GM23338 (cell line): ENCODE measurements at regions not wholly inside any gene's neighbourhood (a gene's known extent, or its start where the extent isn't known, plus 50 kb on each side); places are given as distances from the start of the nearest gene placed in this dataset.

Experiments used
- ATAC-seq: fragments of 200-7000 bp; cut with Tn5 transposase; 3 replicates; pipeline ENCODE4 v1.9.1; 2020
- DNase-seq: peaks from one replicate; pipeline ENCODE4 v3.0.0-alpha.2; 2015; ENCODE audit warnings: low spot score
- H2AFZ ChIP-seq: fragments of 200-600 bp; sonication (generic); 2 replicates; pipeline ENCODE4 v1.8.0; 2016; ENCODE audit warnings: antibody characterized with exemption, mild to moderate bottlenecking, moderate library complexity
- H3F3A ChIP-seq: fragments of 200-600 bp; sonication (generic); replicated peaks from 2 replicates; pipeline ENCODE4 v1.8.0; 2017; ENCODE audit warnings: antibody characterized with exemption, mixed run types, low read depth
- H3K27ac ChIP-seq: fragments of 200-600 bp; sonication (generic); 2 replicates; pipeline ENCODE4 v1.6.1; 2016; ENCODE audit warnings: low read depth
- H3K27me3 ChIP-seq: fragments of 200-600 bp; sonication (generic); 2 replicates; pipeline ENCODE4 v1.8.0; 2016; ENCODE audit warnings: mild to moderate bottlenecking, mixed run types, moderate library complexity; ENCODE audit not compliant: insufficient read depth
- H3K36me3 ChIP-seq: fragments of 200-600 bp; sonication (generic); 2 replicates; pipeline ENCODE4 v1.8.0; 2016; ENCODE audit warnings: mild to moderate bottlenecking; ENCODE audit not compliant: insufficient read depth
- H3K4me1 ChIP-seq: fragments of 200-600 bp; sonication (generic); 2 replicates; pipeline ENCODE4 v1.8.0; 2016; ENCODE audit warnings: mild to moderate bottlenecking, moderate library complexity; ENCODE audit not compliant: insufficient read depth
- H3K4me2 ChIP-seq: fragments of 200-600 bp; sonication (generic); 2 replicates; pipeline ENCODE4 v1.7.1; 2017; ENCODE audit warnings: mixed run types
- H3K4me3 ChIP-seq: fragments of 200-600 bp; sonication (generic); 2 replicates; pipeline ENCODE4 v1.6.1; 2016; ENCODE audit warnings: mixed run types
- H3K79me2 ChIP-seq: fragments of 200-600 bp; sonication (generic); replicated peaks from 2 replicates; pipeline ENCODE4 v1.8.0; 2017; ENCODE audit warnings: mild to moderate bottlenecking; ENCODE audit not compliant: insufficient read depth
- H3K9me2 ChIP-seq: fragments of 200-600 bp; sonication (generic); 2 replicates; pipeline ENCODE4 v1.8.0; 2017; ENCODE audit not compliant: insufficient read depth
- H4K20me1 ChIP-seq: fragments of 200-600 bp; sonication (generic); replicated peaks from 2 replicates; pipeline ENCODE4 v1.8.0; 2017; ENCODE audit warnings: mild to moderate bottlenecking; ENCODE audit not compliant: insufficient read depth
- H3K27ac Mint-ChIP-seq: 2 replicates; pipeline ENCODE4 v1.8.0; 2020; ENCODE audit warnings: inconsistent platforms, mild to moderate bottlenecking, moderate library complexity, mixed read lengths
- H3K27me3 Mint-ChIP-seq: 3 replicates; pipeline ENCODE4 v1.8.0; 2022; ENCODE audit warnings: low read depth, mild to moderate bottlenecking, moderate library complexity, mixed read lengths, inconsistent platforms; ENCODE audit not compliant: insufficient read depth, poor library complexity
- H3K36me3 Mint-ChIP-seq: 3 replicates; pipeline ENCODE4 v1.8.0; 2021; ENCODE audit warnings: low read depth, mild to moderate bottlenecking, inconsistent platforms, moderate library complexity, mixed read lengths
- H3K4me1 Mint-ChIP-seq: 3 replicates; pipeline ENCODE4 v1.8.0; 2020; ENCODE audit warnings: mild to moderate bottlenecking, inconsistent platforms, mixed read lengths
- H3K4me3 Mint-ChIP-seq: 3 replicates; pipeline ENCODE4 v1.8.0; 2021; ENCODE audit warnings: moderate library complexity, mild to moderate bottlenecking, inconsistent platforms, mixed read lengths
- H3K9me3 Mint-ChIP-seq: 3 replicates; pipeline ENCODE4 v1.8.0; 2020; ENCODE audit warnings: moderate library complexity, mild to moderate bottlenecking, inconsistent platforms, mixed read lengths
- CREB1 ChIP-seq: fragments of 250-450 bp; sonication (Bioruptor Pico); IDR thresholded peaks from 2 replicates; pipeline ENCODE4 v1.5.0; 2020; ENCODE audit warnings: low read depth, mild to moderate bottlenecking, moderate library complexity
- EZH2 ChIP-seq: fragments of 200-600 bp; sonication (generic); IDR thresholded peaks from one replicate; pipeline ENCODE4 v1.8.0; 2017; ENCODE audit warnings: antibody characterized with exemption, mild to moderate bottlenecking, low read depth; ENCODE audit not compliant: unreplicated experiment
- EZH2phosphoT487 ChIP-seq: fragments of 200-600 bp; sonication (generic); IDR thresholded peaks from one replicate; pipeline ENCODE4 v1.8.1; 2018; ENCODE audit warnings: antibody characterized with exemption; ENCODE audit not compliant: unreplicated experiment
- JUNB ChIP-seq: IDR thresholded peaks from one replicate; pipeline ENCODE4 v1.6.1; 2016; ENCODE audit warnings: antibody characterized with exemption; ENCODE audit not compliant: unreplicated experiment
- NANOG ChIP-seq: IDR thresholded peaks from 2 replicates; pipeline ENCODE4 v1.6.1; 2016; ENCODE audit warnings: antibody characterized with exemption, borderline replicate concordance
- POLR2AphosphoS5 ChIP-seq: IDR thresholded peaks from 2 replicates; pipeline ENCODE4 v1.6.1; 2016; ENCODE audit warnings: antibody characterized with exemption, low read depth
- STAT1 ChIP-seq: IDR thresholded peaks from one replicate; pipeline ENCODE4 v1.6.1; 2016; ENCODE audit warnings: antibody characterized with exemption; ENCODE audit not compliant: unreplicated experiment
- ZNF114 ChIP-seq: fragments of 250-450 bp; sonication (Bioruptor Pico); IDR thresholded peaks from 2 replicates; pipeline ENCODE4 v1.5.0; 2020; ENCODE audit warnings: mild to moderate bottlenecking, moderate library complexity
- ZNF331 ChIP-seq: fragments of 250-450 bp; sonication (Bioruptor Pico); IDR thresholded peaks from 2 replicates; pipeline ENCODE4 v1.5.0; 2020; ENCODE audit warnings: low read depth, mild to moderate bottlenecking, moderate library complexity
- ZNF462 ChIP-seq: fragments of 250-450 bp; sonication (Bioruptor Pico); IDR thresholded peaks from 2 replicates; pipeline ENCODE4 v1.5.0; 2020; ENCODE audit warnings: mild to moderate bottlenecking, moderate library complexity
- TF ChIP-seq, protein P1 (sequence below), 2 experiments: fragments of 200-600 bp in 1 of 2; sonication (generic) in 1 of 2; conservative IDR thresholded peaks; 2 replicates each; pipeline versions ENCODE4 v1.5.1 to v1.6.1; 2016 to 2017; ENCODE audit warnings: antibody characterized with exemption in 2 of 2, low read depth in 2 of 2, mild to moderate bottlenecking in 2 of 2, moderate library complexity in 1 of 2
- TF ChIP-seq, protein P2 (sequence below): IDR thresholded peaks from 2 replicates; pipeline ENCODE4 v1.6.1; 2016; ENCODE audit warnings: antibody characterized with exemption

DNA sequence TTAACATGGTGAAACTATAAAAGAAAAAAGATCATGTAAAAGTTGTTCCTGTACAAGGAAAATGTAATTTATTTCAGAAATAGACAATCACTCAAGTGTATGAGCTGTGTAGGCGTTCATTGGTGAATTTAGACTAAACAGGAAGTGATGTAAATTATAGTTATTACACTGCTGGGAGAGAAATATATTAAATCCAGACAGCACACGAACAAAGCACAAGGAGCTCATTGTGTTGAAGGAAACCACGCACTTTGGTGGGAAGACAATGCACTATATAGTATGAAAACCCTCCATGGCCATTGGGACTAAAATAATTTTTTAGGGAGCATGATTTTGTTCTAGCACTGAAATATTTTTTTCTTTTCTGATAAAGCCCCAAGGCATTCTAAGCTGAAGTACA, 450.5 kb downstream of the KLF12 start:
- no peak overlapping the region for H3K4me3 ChIP-seq
- Mint-ChIP-seq H3K27me3 (no peaks in the 10 kb centered on the region), H3K36me3 (no peaks in the 10 kb centered on the region), H3K4me3 (no peak overlapping the region), H3K27ac (no peak overlapping the region; the same call in 1 of the 2 replicates), H3K4me1 (peaks cover 9% of the 10 kb centered on the region; the same call in 2 of the 3 replicates), H3K9me3 (no peaks in the 10 kb centered on the region)
- H3K79me2 ChIP-seq, result no peaks in the 10 kb centered on the region
- no peaks in the 10 kb centered on the region for H3K27me3 ChIP-seq
- no peaks in the 10 kb centered on the region for H3K36me3 ChIP-seq
- no peak overlapping the region for H3K4me2 ChIP-seq
- ATAC-seq (no peak), DNase-seq (no peak)
- H2AFZ ChIP-seq, result no peak overlapping the region
- H3K9me2 ChIP-seq, result no peaks in the 10 kb centered on the region
- H3K4me1 ChIP-seq, result peaks cover 6% of the 10 kb centered on the region; the same call in 1 of the 2 replicates
- no peaks in the 10 kb centered on the region for H4K20me1 ChIP-seq
- no peak overlapping the region for H3K27ac ChIP-seq
- H3F3A ChIP-seq, result no peaks in the 10 kb centered on the region
- no peak for TF ChIP-seq POLR2AphosphoS5

- peaks cover 16% of the 10 kb centered on the region for H3K4me1 ChIP-seq
- H4K20me1 ChIP-seq, result no peaks in the 10 kb centered on the region
- Mint-ChIP-seq H3K27ac (no peak overlapping the region), H3K4me1 (peaks cover 16% of the 10 kb centered on the region; the same call in 2 of the 3 replicates), H3K9me3 (no peaks in the 10 kb centered on the region), H3K27me3 (no peaks in the 10 kb centered on the region), H3K4me3 (no peak overlapping the region), H3K36me3 (no peaks in the 10 kb centered on the region)
- no peaks in the 10 kb centered on the region for H3K9me2 ChIP-seq
- no peaks in the 10 kb centered on the region for H3K36me3 ChIP-seq
- ATAC-seq (no peak), DNase-seq (no peak)
- no peak overlapping the region for H3K4me2 ChIP-seq
- no peak overlapping the region for H3K4me3 ChIP-seq
- no peaks in the 10 kb centered on the region for H3F3A ChIP-seq
- H3K27me3 ChIP-seq, result no peaks in the 10 kb centered on the region
- H3K27ac ChIP-seq, result no peak overlapping the region
- H3K79me2 ChIP-seq, result no peaks in the 10 kb centered on the region
- H2AFZ ChIP-seq, result no peak overlapping the region
- no peak for TF ChIP-seq EZH2phosphoT487
- no peak for TF ChIP-seq STAT1
- TF ChIP-seq EZH2, result no peak
- TF ChIP-seq, protein P1, sequence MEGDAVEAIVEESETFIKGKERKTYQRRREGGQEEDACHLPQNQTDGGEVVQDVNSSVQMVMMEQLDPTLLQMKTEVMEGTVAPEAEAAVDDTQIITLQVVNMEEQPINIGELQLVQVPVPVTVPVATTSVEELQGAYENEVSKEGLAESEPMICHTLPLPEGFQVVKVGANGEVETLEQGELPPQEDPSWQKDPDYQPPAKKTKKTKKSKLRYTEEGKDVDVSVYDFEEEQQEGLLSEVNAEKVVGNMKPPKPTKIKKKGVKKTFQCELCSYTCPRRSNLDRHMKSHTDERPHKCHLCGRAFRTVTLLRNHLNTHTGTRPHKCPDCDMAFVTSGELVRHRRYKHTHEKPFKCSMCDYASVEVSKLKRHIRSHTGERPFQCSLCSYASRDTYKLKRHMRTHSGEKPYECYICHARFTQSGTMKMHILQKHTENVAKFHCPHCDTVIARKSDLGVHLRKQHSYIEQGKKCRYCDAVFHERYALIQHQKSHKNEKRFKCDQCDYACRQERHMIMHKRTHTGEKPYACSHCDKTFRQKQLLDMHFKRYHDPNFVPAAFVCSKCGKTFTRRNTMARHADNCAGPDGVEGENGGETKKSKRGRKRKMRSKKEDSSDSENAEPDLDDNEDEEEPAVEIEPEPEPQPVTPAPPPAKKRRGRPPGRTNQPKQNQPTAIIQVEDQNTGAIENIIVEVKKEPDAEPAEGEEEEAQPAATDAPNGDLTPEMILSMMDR (conservative IDR thresholded peaks at IDR 0.05; ENCODE audit: low read depth in 2 of 2), result no peak
- no peak for TF ChIP-seq POLR2AphosphoS5
- TF ChIP-seq JUNB, result no peak
- TF ChIP-seq ZNF331, result no peak
- no peak for TF ChIP-seq CREB1
- TF ChIP-seq ZNF114 (CRISPR knock-in tag), result no peak
- TF ChIP-seq NANOG, result no peak
- no peak for TF ChIP-seq ZNF462 (CRISPR knock-in tag)
- TF ChIP-seq, protein P2, sequence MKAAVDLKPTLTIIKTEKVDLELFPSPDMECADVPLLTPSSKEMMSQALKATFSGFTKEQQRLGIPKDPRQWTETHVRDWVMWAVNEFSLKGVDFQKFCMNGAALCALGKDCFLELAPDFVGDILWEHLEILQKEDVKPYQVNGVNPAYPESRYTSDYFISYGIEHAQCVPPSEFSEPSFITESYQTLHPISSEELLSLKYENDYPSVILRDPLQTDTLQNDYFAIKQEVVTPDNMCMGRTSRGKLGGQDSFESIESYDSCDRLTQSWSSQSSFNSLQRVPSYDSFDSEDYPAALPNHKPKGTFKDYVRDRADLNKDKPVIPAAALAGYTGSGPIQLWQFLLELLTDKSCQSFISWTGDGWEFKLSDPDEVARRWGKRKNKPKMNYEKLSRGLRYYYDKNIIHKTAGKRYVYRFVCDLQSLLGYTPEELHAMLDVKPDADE, result no peak
Observed at GRCh38 chr13:73681779-73682178, 452.4 kb downstream of the KLF12 start.
